Osteoblast (primary cell): ENCODE measurements at regions not wholly inside any gene's neighbourhood (a gene's known extent, or its start where the extent isn't known, plus 50 kb on each side); places are given as distances from the start of the nearest gene placed in this dataset.
A peak's percentile ranks its signal among the peaks of the same experiment; 100 is the strongest.

Experiments used
- DNase-seq: peaks from one replicate; pipeline ENCODE4 v3.0.0; 2011; ENCODE audit warnings: low spot score, mixed read lengths; ENCODE audit not compliant: insufficient read length; ENCODE audit errors: missing footprints
- H2AFZ ChIP-seq: 2 replicates; pipeline ENCODE4 v1.6.0; 2011; ENCODE audit warnings: mild to moderate bottlenecking, low read length
- H3K27ac ChIP-seq: 2 replicates; pipeline ENCODE4 v1.5.1; 2011; ENCODE audit warnings: mild to moderate bottlenecking, low read depth, low read length, moderate library complexity
- H3K27me3 ChIP-seq: 2 replicates; pipeline ENCODE4 v1.6.0; 2012; ENCODE audit warnings: mild to moderate bottlenecking, control low read depth, inconsistent platforms, low read length, moderate library complexity; ENCODE audit not compliant: insufficient read depth
- H3K36me3 ChIP-seq: 2 replicates; pipeline ENCODE4 v1.5.1; 2011; ENCODE audit warnings: mild to moderate bottlenecking, low read length, control low read depth, moderate library complexity; ENCODE audit not compliant: insufficient read depth
- H3K4me1 ChIP-seq: 2 replicates; pipeline ENCODE4 v1.5.1; 2011; ENCODE audit warnings: mild to moderate bottlenecking, low read length, control low read depth, moderate library complexity; ENCODE audit not compliant: insufficient read depth
- H3K4me2 ChIP-seq: 2 replicates; pipeline ENCODE4 v1.6.0; 2011; ENCODE audit warnings: mild to moderate bottlenecking, low read length; ENCODE audit not compliant: insufficient read depth
- H3K4me3 ChIP-seq: fragments of 200-600 bp; sonication (generic); 3 replicates; pipeline ENCODE4 v1.5.1; 2012; ENCODE audit warnings: mild to moderate bottlenecking, low read length, inconsistent platforms; ENCODE audit not compliant: insufficient read depth
- H3K79me2 ChIP-seq: 2 replicates; pipeline ENCODE4 v1.6.0; 2012; ENCODE audit warnings: mild to moderate bottlenecking, low read length, control low read depth, inconsistent platforms; ENCODE audit not compliant: insufficient read depth
- H3K9me3 ChIP-seq: 2 replicates; pipeline ENCODE4 v1.5.1; 2011; ENCODE audit warnings: low read depth, low read length, control low read depth
- H4K20me1 ChIP-seq: 2 replicates; pipeline ENCODE4 v1.6.0; 2012; ENCODE audit warnings: mild to moderate bottlenecking, low read length, control low read depth; ENCODE audit not compliant: insufficient read depth
- CTCF ChIP-seq: IDR thresholded peaks from 2 replicates; pipeline ENCODE4 v1.5.1; 2011; ENCODE audit warnings: mild to moderate bottlenecking, low read depth, low read length, moderate library complexity; ENCODE audit errors: extremely low read depth

DNA sequence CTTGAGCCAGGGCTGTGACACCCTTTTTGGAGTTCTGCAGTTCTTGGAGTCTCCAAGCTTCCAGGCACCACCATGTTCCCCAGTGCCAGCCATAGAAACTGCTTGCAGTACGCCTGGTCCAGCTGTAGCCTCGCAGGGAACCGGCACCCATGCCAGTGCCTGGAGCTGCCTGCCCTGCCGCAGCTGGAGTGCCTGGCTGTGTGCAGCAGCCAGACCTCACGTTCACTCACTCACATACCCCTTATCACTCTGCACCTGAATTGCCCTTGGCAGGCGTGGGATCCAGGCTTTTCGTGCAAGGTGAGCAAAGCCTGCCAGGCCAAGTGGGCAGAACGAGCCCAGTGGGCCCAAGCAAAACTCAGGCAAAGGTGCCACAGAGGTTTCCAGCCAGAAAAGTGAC lies 77.8 kb upstream of the SHB start:
- Histone ChIP-seq H3K4me2 (no peak overlapping the region), H3K36me3 (no peaks in the 10 kb centered on the region)

DNA sequence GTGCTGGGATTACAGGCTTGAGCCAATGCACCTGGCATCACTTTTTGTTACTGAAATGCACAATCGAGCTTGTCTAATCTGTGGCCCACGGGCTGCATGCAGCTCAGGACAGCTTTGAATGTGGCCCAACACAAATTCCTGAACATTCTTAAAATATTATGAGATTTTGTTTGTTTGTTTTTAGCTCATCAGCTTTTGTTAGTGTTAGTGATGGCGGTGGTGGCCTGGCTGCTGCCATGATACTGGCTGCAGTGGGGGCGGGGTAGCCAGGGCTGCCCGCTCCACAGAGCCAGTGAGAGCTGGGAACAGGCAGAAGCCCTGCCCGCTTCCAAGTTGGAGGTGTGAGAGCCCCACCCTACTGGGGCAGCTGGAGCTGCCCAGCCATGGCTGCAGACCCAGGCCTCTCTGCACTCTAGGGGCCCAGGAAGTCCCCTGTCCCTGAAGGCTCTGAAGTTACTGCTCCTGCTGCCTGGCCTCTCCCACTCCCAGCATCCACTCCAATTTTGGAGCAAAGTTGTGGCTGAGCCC lies 76.6 kb upstream of the SHB start:
- Histone ChIP-seq H3K4me3 (no peak overlapping the region), H4K20me1 (no peaks in the 10 kb centered on the region), H3K4me1 (peaks cover 23% of the 10 kb centered on the region), H3K4me2 (no peak overlapping the region), H3K36me3 (no peaks in the 10 kb centered on the region), H3K9me3 (no peaks in the 10 kb centered on the region), H3K27ac (no peak overlapping the region), H2AFZ (no peak overlapping the region), H3K27me3 (peaks cover 18% of the 10 kb centered on the region), H3K79me2 (no peaks in the 10 kb centered on the region)
- DNase-seq = no peak
- no peak for TF ChIP-seq CTCF

More for the DNA sequence above, 77.8 kb upstream of the SHB start:
- no peak overlapping the region for H2AFZ ChIP-seq
- H3K9me3 ChIP-seq = no peaks in the 10 kb centered on the region
- H3K79me2 ChIP-seq = no peaks in the 10 kb centered on the region
- TF ChIP-seq CTCF = no peak
- H3K27me3 ChIP-seq = peaks cover 22% of the 10 kb centered on the region
- no peak overlapping the region for H3K4me3 ChIP-seq
- H3K27ac ChIP-seq = no peak overlapping the region
- no peaks in the 10 kb centered on the region for H4K20me1 ChIP-seq
- DNase-seq = no peak
- peaks cover 14% of the 10 kb centered on the region for H3K4me1 ChIP-seq

- Histone ChIP-seq H2AFZ (no peak overlapping the region), H3K79me2 (no peaks in the 10 kb centered on the region), H3K4me2 (no peak overlapping the region), H3K4me3 (no peak overlapping the region), H4K20me1 (no peaks in the 10 kb centered on the region), H3K27me3 (peaks cover 25% of the 10 kb centered on the region), H3K27ac (no peak overlapping the region), H3K4me1 (peaks cover 23% of the 10 kb centered on the region), H3K9me3 (no peaks in the 10 kb centered on the region), H3K36me3 (no peaks in the 10 kb centered on the region)
- peak; percentile 72 for DNase-seq
- TF ChIP-seq CTCF = no peak
These were observed 75.4 kb upstream of the SHB start for GRCh38 chr9:38144421-38144820.

- Histone ChIP-seq H3K79me2 (no peaks in the 10 kb centered on the region), H4K20me1 (no peaks in the 10 kb centered on the region), H3K9me3 (no peaks in the 10 kb centered on the region), H3K36me3 (no peaks in the 10 kb centered on the region), H3K4me3 (peak overlapping the region; percentile 34), H3K27ac (peak overlapping the region; percentile 75), H3K27me3 (peaks cover 27% of the 10 kb centered on the region), H2AFZ (peak overlapping the region; percentile 77), H3K4me1 (peaks cover 23% of the 10 kb centered on the region), H3K4me2 (peak overlapping the region; percentile 70)
- DNase-seq = peak; percentile 91
- no peak for TF ChIP-seq CTCF
These were observed 72.9 kb upstream of the SHB start for GRCh38 chr9:38141746-38142591.
